HG03571 (cell line): ENCODE measurements at regions not wholly inside any gene's neighbourhood (a gene's known extent, or its start where the extent isn't known, plus 50 kb on each side); places are given as distances from the start of the nearest gene placed in this dataset.

Experiments used
- ATAC-seq: cut with Tn5 transposase; IDR thresholded peaks from one replicate; pipeline ENCODE4 v1.9.1; 2021; ENCODE audit not compliant: unreplicated experiment

DNA sequence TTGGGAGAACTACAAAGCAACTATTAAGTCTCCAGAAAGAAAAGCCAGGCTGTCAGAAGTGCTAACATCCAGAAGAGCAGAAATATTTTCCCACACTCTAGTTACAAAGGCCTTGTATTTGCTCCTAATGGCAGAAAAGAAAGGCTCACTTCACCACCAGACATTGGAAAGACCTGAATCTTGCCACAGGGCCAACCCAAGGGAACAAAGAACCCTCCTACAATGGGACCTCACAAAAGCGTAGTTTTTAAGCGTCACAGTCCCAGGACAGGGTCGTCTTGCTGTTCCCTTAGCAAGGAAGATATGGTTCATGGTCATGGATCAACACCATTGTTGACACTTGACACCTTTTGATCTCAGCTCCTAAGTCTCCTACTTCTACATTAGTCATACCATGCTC, 119.1 kb downstream of the RPS29 start:
- ATAC-seq: no peak

GRCh38 chr14:49464885-49465284, 121.3 kb downstream of the RPS29 start:
- ATAC-seq: no peak

- no peak for ATAC-seq
These were observed 123.0 kb downstream of the RPS29 start for GRCh38 chr14:49463146-49463545.

DNA sequence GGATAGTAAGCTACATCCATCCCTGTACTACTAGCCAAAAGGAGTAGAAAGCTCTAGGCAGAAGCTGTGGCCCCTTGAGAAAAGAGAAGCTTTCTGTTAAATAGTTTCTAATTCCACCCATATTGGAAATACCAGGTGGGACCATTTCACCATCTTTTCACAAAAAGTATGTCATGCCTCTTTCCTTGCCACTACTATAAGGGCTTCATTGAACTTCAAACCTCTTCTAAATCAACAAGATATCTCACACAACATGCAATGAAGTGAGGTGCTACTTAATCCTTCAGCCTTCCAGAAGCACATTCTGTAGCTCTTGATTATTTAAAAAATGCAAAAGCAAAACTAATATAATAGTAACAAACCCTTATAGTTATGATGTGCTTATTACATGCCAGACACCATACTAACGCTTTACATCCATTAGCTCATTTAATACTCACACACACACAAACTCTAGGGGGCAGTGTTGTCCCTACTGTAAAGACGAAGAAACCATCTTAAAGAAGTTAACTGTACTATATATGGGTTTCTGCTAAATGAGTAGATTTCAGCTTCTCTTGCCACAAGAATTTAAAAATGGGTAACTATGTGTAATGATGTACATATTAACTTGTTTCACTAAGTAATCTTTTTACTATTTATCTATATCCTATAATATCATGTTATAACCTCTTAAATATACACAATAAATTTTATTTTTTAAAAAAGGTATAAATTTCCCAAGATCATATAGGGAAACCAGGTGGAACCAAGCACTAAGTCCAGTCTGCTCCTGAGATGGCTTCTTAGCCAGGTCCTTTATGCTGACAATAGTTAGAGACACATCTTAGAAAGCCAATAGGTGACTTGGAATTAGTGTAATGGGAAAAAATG, 124.4 kb downstream of the RPS29 start:
- ATAC-seq: peak; percentile 58

- ATAC-seq: no peak
These were observed 125.5 kb downstream of the RPS29 start for GRCh38 chr14:49460662-49461061.

- no peak for ATAC-seq
These were observed 129.6 kb downstream of the RPS29 start for GRCh38 chr14:49456589-49456988.

DNA sequence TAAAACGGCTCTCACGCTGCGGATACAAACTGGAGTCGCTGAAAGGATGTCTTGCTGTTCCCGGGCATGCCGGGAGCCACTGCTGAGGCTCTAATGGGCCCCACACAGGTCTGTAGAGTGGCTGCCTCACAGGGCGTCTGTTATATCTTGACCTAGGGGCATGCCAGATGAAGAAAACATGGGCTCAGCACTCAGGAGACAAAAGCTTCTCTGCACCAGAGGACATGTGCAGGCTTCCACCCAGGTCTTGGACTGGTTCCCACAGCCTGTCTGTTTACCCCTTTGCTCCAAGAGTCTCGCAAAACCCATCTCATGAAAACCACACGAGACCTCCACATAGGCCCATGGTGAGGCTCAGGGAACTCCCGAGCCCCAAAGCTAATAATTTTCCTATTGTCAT, 134.2 kb downstream of the RPS29 start:
- ATAC-seq: no peak

- ATAC-seq: no peak
These were observed 136.4 kb downstream of the RPS29 start for GRCh38 chr14:49449749-49450148.

- no peak for ATAC-seq
These were observed 138.6 kb downstream of the RPS29 start for GRCh38 chr14:49447540-49448107.

DNA sequence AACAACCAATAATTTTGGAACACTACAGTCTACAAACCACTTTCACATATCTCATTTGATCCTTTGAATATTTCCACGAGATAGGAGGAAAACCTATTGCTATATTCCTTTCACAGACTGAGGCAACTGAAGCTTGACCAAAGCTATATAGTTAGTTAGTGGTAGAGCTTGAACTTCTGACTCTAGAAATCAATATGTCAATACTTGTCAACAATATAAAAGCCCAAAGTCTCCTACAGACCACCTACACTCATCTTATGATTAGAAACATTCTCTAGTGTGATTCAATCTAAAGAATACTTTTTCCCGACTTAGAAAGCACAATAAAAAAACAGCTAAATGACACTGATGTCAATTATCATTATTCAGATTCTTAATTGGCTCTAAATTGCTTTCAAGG, 139.4 kb downstream of the RPS29 start:
- no peak for ATAC-seq

DNA sequence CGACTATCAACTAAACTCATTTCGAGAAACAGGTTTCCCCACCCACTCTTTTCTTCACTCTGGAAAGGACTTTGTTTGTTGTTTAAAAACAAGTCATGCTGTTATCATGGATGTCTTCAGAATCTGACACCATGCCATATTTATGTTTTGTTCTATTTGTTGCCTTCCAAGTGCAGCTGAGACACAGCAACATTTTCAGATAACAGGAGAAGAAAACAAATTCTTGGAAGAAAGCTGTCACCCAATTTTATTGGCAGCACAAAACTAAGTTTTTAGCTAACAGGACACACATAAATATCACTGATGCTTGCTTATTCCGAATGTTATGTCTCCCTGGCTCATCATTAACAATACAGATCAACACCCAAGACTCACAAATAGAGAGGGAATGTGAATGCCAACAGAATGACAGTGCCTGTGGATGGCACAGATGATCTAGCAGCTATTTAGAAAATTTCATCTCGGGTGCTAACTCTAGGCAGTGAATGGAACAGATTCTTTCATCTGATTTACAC, 147.9 kb downstream of the RPS29 start:
- ATAC-seq: no peak

- no peak for ATAC-seq
These were observed 158.1 kb downstream of the RPS29 start for GRCh38 chr14:49428076-49428475.

GRCh38 chr14:49427117-49427516, 159.1 kb downstream of the RPS29 start:
- ATAC-seq: no peak

- ATAC-seq: no peak
These were observed 160.3 kb downstream of the RPS29 start for GRCh38 chr14:49425921-49426320.

- no peak for ATAC-seq
These were observed 161.5 kb downstream of the RPS29 start for GRCh38 chr14:49424436-49425331.

DNA sequence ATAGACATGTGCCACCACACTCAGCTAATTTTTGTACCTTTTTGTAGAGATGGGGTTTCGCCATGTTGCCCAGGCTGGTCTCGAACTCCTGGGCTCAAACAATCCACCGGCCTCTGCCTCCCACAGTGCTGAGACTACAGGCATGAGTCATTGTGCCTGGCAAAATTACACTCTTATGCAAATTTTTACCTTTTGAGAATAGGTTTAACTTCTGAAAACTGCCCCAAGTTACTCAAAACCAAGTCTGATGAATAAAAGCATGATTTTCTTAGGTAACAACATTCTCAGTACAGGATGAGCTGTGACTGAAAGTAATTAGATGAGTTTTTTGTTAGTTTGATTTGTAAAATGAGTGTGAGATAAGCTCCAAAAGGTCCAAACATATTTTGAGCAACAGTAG, 166.0 kb downstream of the RPS29 start:
- no peak for ATAC-seq

GRCh38 chr14:49418789-49419188, 167.4 kb downstream of the RPS29 start:
- ATAC-seq: no peak

DNA sequence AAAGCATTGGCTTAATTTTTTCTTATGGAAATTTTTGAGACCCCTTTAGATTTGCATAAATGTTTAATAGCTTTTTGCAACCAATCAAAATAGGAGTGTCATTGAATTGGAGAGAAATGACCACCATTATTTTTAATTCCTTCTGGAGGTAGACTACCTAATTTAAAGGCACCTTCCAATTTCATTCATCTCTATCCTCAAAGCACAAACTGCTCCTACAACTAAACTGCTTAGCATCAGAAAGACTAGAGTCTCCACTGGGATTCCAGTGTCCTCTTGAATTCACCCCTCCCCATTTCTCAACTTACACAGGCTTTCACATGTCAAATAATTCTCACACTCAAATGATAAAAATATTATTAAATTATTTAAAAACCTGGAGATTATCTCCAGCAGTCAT, 168.4 kb downstream of the RPS29 start:
- ATAC-seq: no peak

GRCh38 chr14:49408187-49408933, 177.8 kb downstream of the RPS29 start:
- no peak for ATAC-seq

DNA sequence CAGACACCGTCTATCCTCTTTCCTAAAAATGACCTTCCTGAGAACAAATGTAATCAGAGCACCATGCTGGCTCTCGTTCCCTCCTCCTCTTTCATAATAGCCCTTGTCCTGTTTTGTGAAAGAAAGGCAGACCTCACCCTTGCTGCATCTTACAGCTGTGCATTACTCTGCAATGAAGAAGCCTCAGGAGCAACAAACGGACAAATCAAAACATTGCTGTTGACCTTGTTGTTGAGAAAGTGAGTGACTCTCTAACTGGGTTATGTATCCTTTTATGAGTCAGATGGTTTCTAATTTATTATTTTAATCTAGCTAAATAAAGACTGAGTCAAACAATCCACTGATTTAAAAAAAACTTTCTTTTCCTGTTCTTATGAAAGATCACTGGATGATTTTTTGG, 180.9 kb downstream of the RPS29 start:
- ATAC-seq: no peak

GRCh38 chr14:49401373-49401772, 184.8 kb downstream of the RPS29 start:
- no peak for ATAC-seq
